ENCODE measurements at regions not wholly inside any gene's neighbourhood (a gene's known extent, or its start where the extent isn't known, plus 50 kb on each side); places are given as distances from the start of the nearest gene placed in this dataset.

DNA sequence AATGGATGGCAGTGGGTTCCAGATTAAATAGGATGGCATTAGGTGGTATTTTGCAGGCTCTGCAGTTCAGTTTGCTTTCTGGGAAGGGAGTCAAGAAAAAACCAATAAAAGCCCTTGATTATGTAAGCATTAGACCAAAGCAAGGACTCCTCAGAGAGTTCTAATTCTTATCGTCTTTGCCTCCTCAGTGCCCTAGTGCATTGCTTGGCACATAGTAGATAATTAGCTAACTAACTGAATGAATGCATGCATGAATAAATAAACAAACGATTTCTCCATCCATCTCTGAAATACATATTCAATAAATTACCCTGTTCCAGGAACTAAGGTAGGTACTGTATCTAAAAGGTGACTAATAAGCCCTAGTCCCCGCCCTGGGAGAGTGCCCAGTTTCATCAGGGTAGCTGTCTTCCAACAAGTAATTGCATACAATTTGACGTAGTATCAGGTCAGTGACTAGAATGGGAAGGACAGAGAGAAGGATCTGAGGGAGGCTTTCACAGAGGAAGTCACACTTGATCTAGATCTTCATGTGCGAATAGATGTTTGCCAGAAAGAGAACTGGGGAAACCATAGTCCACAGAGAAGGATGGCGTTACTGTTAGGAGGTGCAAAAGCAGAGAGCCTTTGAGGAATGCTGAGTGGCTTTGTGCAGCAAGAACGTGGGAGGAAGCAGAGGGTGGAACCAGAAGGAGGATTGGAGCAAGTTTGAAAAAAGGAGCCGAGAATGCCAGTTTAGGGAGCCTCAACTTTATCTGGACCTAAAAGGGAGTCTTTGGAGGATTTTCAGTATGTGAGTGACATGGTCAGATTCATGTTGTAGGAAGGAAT is 111.4 kb downstream of the TBX19 start:
- TF ChIP-seq, protein P1, sequence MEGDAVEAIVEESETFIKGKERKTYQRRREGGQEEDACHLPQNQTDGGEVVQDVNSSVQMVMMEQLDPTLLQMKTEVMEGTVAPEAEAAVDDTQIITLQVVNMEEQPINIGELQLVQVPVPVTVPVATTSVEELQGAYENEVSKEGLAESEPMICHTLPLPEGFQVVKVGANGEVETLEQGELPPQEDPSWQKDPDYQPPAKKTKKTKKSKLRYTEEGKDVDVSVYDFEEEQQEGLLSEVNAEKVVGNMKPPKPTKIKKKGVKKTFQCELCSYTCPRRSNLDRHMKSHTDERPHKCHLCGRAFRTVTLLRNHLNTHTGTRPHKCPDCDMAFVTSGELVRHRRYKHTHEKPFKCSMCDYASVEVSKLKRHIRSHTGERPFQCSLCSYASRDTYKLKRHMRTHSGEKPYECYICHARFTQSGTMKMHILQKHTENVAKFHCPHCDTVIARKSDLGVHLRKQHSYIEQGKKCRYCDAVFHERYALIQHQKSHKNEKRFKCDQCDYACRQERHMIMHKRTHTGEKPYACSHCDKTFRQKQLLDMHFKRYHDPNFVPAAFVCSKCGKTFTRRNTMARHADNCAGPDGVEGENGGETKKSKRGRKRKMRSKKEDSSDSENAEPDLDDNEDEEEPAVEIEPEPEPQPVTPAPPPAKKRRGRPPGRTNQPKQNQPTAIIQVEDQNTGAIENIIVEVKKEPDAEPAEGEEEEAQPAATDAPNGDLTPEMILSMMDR (IDR thresholded peaks at IDR 0.05): no peak
- TF ChIP-seq POLR2A (IDR thresholded peaks at IDR 0.05): no peak
- TF ChIP-seq EP300 (IDR thresholded peaks at IDR 0.05): no peak

All from tibial nerve (tissue), 4 donors.